Posterior vena cava (tissue), 2 donors: ENCODE measurements at regions not wholly inside any gene's neighbourhood (a gene's known extent, or its start where the extent isn't known, plus 50 kb on each side); places are given as distances from the start of the nearest gene placed in this dataset.
A peak's percentile ranks its signal among the peaks of the same experiment; 100 is the strongest.

Experiments
- DNase-seq: peaks from one replicate; pipeline ENCODE4 v3.0.0-alpha.2; 2020; ENCODE audit warnings: low spot score
- intact Hi-C, 2 donors: fragments of 100-400 bp; cut with DNase I; formaldehyde crosslinking; loops; one replicate each; pipeline versions ENCODE4 v1.14.1 to v1.14.2; 2022 to 2023
- donor health status: DM: yes; HTN: yes; CAD: no.
- donor health status: DM: yes; HTN: yes; CAD: no.

GRCh38 chr12:130016194-130016593, 112.4 kb upstream of the TMEM132D start:
- no peak for DNase-seq
- intact Hi-C loops: no loop called here

GRCh38 chr12:130016986-130017385, 113.2 kb upstream of the TMEM132D start:
- no peak for DNase-seq
- intact Hi-C loops: no loop called here

GRCh38 chr12:130017591-130018449, 114.0 kb upstream of the TMEM132D start:
- no peak for DNase-seq
- intact Hi-C loops: no loop called here

- intact Hi-C loops: no loop called here
- DNase-seq: no peak
Measured at GRCh38 chr12:130018614-130019013, 114.8 kb upstream of the TMEM132D start.

GRCh38 chr12:130026608-130027176, 122.9 kb upstream of the TMEM132D start:
- DNase-seq: no peak
- intact Hi-C loops: no loop called here

GRCh38 chr12:130027798-130028197, 124.0 kb upstream of the TMEM132D start:
- DNase-seq: no peak
- intact Hi-C loops: no loop called here

GRCh38 chr12:130029151-130029550, 125.3 kb upstream of the TMEM132D start:
- intact Hi-C loops: no loop called here
- DNase-seq: no peak

- DNase-seq: no peak
- intact Hi-C loops: no loop called here
Measured at GRCh38 chr12:130031041-130031440, 127.2 kb upstream of the TMEM132D start.

GRCh38 chr12:130031571-130032189, 127.9 kb upstream of the TMEM132D start:
- no peak for DNase-seq
- intact Hi-C loops: no loop called here

- peak; percentile 88 for DNase-seq
- intact Hi-C loops: no loop called here
Measured at GRCh38 chr12:130041983-130042812, 120.1 kb upstream of the FZD10 start.

- intact Hi-C loops: no loop called here
- no peak for DNase-seq
Measured at GRCh38 chr12:130043685-130044406, 118.4 kb upstream of the FZD10 start.

- intact Hi-C loops: loop anchor here (5.0 kb wide), 3 partner anchors 287 to 702 kb away; partner anchors contain the start of gene PIWIL1 (in 1 of the 2)
- DNase-seq: no peak
Measured at GRCh38 chr12:130044991-130045621, 117.2 kb upstream of the FZD10 start.

- intact Hi-C loops: loop anchor here (5.0 kb wide), 3 partner anchors 283 to 698 kb away; partner anchors contain the start of gene PIWIL1 (in 1 of the 2)
- DNase-seq: no peak
Measured at GRCh38 chr12:130049666-130050065, 112.6 kb upstream of the FZD10 start.

GRCh38 chr12:130051900-130052299, 110.4 kb upstream of the FZD10 start:
- no peak for DNase-seq
- intact Hi-C loops: no loop called here

GRCh38 chr12:130053651-130054069, 108.6 kb upstream of the FZD10 start:
- DNase-seq: no peak

GRCh38 chr12:130054803-130055202, 107.5 kb upstream of the FZD10 start:
- no peak for DNase-seq
- intact Hi-C loops: no loop called here

More at GRCh38 chr12:130053651-130054069, 108.6 kb upstream of the FZD10 start:
- intact Hi-C loops: no loop called here

GRCh38 chr12:130058926-130059472, 103.3 kb upstream of the FZD10 start:
- intact Hi-C loops: no loop called here
- no peak for DNase-seq

GRCh38 chr12:130063866-130064265, 98.4 kb upstream of the FZD10 start:
- DNase-seq: peak; percentile 74
- intact Hi-C loops: no loop called here
